GM21825 (cell line): ENCODE measurements at regions not wholly inside any gene's neighbourhood (a gene's known extent, or its start where the extent isn't known, plus 50 kb on each side); places are given as distances from the start of the nearest gene placed in this dataset.

Experiments
- ATAC-seq: cut with Tn5 transposase; IDR thresholded peaks from one replicate; pipeline ENCODE4 v1.9.1; 2021; ENCODE audit warnings: mild to moderate bottlenecking, moderate library complexity; ENCODE audit not compliant: unreplicated experiment

GRCh38 chr10:105494303-105494702 lies 853.2 kb downstream of the SORCS3 start:
- no peak for ATAC-seq

- no peak for ATAC-seq
Observed at GRCh38 chr10:105473170-105473569, 832.1 kb downstream of the SORCS3 start.

DNA sequence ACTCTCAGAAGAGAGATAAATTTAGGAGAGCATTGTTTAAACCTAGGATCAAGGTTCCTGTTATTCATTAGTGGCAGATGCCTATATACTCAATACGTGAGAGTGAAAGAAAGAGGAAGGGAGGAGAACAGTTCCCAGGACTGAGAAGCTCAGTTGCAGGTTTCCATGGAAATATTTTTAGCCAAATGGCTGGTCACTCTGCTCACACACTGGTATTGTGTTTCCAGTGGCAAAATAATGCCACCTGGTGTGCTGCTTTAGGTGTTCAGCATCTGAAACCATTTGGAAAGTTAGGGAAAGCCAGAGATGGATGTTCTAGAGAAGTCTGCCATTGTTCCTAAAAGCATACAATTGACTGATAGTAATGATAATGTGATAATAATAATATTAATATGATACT lies 827.7 kb downstream of the SORCS3 start:
- no peak for ATAC-seq

- no peak for ATAC-seq
Observed at GRCh38 chr10:105466521-105466920, 825.4 kb downstream of the SORCS3 start.

- no peak for ATAC-seq
Observed at GRCh38 chr10:105434970-105435369, 793.9 kb downstream of the SORCS3 start.

DNA sequence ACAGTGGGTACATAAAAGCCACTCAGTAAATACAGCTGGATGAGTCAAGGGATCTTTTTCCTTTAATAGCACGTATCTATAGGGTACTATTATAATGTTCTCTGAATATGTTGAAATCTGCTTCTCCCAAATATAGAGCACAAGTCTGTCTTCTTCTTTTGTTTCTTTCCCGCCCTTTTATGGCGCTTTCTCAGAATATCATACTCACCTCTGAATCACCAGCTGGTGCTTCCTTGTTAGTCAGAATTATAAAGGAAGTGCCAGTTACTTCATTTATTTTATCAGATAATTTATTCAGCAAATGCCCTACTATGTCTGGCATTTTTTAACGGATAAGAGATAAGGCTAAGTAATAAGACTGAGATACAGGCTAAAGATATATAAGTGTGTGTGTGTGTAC lies 772.9 kb downstream of the SORCS3 start:
- ATAC-seq: no peak

DNA sequence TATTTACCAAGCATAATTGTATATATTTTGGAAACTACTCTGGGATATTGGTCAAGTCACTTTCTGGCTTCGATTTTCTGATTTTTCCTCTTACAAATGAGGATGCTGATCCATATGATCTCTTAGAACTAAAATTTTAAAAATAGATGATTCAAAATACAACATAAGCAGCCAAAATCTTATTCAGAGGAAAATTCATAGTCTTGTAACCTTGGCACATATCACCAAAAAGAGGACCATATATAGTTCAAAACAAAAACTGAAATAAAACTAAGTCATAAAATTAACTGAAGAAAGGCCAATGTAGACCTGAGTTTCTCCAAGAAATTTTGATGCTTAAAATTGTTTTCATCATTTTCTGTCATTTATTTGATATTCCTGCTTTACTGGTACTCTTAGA lies 768.3 kb downstream of the SORCS3 start:
- no peak for ATAC-seq

DNA sequence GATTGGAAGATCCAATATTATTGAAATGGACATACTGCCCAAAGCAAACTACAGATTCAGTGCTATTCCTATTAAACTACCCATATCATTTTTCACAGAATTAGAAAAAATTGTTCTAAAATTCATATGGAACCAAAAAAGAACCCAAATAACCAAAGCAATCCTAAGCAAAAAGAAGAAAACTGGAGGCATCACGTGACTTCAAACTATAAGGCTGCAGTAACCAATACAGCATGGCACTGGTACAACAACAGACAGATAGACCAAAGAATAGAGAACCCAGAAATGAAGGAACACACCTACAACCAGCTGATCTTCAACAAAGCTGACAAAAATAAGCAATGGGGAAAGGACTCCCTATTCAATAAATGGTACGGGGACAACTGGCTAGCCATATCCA lies 765.4 kb downstream of the SORCS3 start:
- no peak for ATAC-seq

DNA sequence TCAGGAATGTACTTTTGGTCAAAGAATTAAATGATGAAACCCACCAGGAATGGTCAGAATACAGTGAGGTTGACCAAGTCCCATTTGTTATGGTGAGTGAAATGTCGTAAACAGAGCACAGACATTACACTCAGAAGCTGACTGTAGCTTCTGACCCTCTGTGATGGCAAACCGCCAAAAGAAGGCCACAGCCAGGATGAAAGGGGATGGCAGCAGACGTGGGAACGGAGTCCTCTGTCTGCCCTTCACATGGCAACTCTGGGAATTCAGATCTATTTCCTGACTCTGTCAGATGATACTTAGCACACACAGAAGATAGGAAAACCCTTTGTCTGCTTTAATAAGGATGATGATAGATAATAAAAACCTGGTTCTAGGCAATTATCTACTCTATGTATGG lies 757.1 kb downstream of the SORCS3 start:
- no peak for ATAC-seq

DNA sequence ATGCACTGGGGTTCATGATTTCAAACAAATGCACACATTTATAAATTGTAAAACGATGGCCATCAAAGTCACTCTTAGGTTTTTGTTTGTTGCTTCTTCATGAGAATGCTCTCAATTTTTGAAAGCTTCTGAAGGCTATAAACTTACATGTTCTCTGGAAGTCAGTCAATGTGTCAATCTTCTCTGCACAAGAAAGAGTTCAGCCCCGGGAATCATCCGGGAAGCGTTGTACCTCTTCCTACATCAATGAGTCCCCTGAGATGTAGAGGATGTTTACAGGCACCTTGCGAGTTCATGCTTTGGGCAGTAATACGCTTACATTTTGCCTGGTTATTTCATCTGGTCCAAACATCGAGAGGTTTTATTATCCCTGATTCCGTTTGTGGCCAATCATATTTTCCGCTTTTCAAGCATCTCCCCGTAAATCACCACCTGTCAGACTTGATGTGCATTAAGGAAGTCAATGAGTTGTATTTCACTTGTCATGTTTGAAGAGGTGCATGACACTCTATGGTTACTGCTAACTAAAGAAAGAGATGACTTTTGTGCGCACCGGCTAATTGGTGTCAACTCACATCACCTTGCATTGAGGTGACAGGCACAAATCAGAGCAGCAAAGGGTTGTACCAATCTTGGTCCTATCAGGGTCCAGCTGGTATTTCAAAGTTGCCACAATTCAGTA lies 750.7 kb downstream of the SORCS3 start:
- no peak for ATAC-seq

DNA sequence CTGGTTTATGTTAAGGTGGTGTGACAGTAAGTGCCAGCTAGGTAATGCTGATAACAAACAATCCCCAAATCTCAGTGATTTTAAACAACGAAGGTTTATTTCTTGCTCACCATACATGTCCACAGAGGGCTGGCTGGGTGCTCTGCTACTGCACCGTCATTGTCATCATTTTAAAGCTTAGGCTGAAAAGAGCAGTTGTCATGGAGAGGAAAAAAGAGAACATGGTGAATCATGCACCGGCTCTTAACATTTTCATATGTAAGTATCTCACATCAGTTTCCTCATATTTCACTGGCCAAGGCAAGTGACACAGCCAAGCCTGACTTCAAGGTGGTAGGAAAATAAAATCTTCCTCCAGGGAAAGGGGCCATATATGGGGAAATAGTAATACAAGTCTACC lies 746.9 kb downstream of the SORCS3 start:
- ATAC-seq: no peak

- ATAC-seq: no peak
Observed at GRCh38 chr10:105383978-105384377, 742.9 kb downstream of the SORCS3 start.

DNA sequence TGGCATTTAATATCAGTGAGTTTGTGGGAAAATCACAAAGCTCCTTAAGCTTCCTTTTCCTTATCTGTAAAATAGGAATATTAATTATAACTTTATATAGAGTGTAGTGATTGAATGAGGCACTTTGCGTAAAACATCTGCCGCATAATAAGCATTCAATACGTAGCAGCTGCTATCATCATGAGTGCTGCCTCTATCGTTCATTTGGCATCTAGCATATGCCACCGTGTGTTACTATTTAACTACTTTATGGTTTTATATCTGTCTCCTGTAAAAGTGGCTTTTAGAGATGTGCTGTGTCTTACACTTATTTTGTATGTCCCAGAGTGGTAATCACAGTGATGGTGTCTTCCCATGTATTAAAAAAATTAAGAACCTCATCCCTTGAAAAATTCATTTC lies 729.6 kb downstream of the SORCS3 start:
- no peak for ATAC-seq

DNA sequence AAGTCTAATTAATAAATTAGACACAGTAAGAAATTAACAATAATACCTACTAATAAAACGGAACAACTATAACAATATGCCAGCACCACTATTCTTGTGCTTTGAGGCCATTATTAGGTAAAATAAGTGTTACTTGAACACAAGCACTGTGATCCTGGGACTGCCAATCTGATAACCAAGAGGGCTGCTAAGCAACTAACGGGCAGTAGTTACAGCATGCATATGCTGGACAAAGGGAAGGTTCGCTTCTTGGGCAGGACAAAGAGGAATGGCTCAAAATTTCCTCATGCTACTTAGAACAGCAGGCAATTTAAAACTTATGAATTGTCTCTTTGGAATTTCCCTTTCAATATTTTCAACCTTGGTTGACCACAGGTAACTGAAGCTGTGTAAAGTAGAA lies 718.6 kb downstream of the SORCS3 start:
- ATAC-seq: no peak

DNA sequence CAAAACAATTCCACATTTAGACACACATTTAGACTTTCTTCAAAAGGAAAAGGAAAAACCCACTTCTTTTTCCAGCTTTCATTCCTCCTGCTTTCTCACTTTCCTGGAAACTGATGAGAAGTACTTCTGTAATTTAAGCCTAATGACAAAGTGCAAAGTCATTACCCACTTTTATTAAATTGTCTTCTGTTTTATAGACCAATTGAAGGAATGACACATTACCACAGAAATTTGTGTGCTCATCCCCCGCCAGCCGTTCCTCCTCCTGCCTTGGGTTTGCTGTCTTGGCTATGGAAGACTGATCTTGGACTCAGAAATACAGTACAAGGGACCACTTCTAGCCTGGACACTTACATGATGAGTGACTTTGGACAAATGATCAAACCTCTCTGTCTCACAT lies 717.8 kb downstream of the SORCS3 start:
- ATAC-seq: no peak

DNA sequence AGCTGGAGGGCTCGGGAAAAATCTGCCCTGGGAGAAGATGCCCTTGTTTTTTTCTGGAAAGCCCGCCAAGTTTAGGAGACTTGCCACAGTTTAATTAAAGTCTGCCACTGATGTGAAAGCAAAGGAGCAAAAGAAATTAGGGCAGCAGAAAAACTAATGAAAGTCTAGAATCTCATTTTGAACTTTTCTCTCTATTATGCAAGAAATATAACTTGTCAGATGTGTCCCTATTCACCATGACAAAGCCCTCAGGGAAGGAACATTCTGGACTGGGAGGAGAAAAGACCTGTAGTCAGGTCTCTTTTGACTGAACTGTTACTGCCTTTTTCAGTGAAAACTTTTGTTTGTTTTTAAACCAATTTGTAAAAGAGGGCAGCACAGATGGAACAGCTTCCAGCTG lies 715.5 kb downstream of the SORCS3 start:
- no peak for ATAC-seq

- ATAC-seq: no peak
Observed at GRCh38 chr10:105354010-105354409, 712.9 kb downstream of the SORCS3 start.

GRCh38 chr10:105352827-105353226 lies 711.7 kb downstream of the SORCS3 start:
- ATAC-seq: no peak

DNA sequence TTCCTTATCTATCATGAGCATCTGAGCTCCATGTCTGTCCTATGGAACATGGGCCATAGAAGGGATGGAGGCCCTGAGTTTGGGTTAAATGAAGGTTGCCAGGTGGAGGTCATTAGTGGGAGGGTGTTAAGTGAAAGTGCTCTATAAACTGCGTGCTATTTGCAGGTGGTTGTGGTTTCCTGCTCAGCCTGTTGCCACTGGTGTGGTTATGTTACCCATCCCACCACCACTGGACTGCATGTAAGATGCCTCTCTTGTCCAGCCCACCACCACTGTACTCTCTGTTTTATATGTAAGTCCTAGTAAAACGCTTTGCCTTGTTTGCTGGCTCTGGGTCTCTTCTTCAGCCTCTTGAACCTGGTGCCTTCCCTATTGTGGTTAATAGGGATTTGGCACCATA lies 711.2 kb downstream of the SORCS3 start:
- ATAC-seq: no peak

GRCh38 chr10:105351187-105351586 lies 710.1 kb downstream of the SORCS3 start:
- no peak for ATAC-seq

DNA sequence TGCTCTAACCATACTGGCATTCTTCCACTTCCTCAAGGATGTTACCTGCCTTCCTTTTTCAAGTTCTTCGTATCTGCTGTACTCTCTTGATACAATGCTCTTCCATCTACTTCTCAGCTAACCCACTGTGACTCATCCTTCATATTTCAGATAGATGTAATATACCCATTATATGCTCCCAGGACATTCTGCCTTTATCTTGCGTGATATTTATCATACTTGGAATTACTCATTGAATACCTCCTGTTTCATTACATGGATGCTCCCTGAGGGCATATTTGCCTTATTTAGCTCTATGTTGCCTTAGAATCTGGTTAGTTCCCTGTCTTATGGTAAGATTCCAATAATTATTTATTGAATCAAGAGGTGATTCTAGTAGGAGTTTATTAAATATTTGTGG lies 706.4 kb downstream of the SORCS3 start:
- ATAC-seq: no peak

- ATAC-seq: no peak
Observed at GRCh38 chr10:105342606-105343005, 701.5 kb downstream of the SORCS3 start.

DNA sequence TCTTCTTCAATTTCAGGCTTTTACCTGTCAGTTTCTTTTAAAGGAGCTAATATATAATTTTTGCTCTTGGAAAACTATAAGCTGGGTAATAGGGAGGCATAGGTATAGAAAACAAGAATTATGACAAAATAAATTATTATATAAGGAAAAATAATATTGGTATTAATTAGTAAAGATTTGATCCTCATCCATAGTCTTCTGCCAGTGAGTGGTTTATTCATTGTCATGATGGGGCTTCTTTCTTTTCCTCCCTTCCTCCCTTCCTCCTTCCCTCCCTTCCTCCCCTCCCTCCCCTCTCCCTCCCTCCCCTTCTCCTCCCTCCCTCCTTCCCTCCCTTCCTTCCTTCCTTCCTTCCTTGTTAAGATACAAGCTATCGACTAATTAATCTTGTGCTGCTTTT lies 698.6 kb downstream of the SORCS3 start:
- ATAC-seq: no peak
